ENCODE measurements at regions not wholly inside any gene's neighbourhood (a gene's known extent, or its start where the extent isn't known, plus 50 kb on each side); places are given as distances from the start of the nearest gene placed in this dataset.
A peak's percentile ranks its signal among the peaks of the same experiment; 100 is the strongest.

- no peak for DNase-seq (ENCODE audit: low read depth)
These were observed 167.0 kb upstream of the FOXG1 start for GRCh38 chr14:28599605-28600004.

GRCh38 chr14:28603606-28604005, 163.0 kb upstream of the FOXG1 start:
- Histone ChIP-seq H3K27me3 (ENCODE audit: control insufficient read depth, insufficient read depth, low read length) (no peaks in the 10 kb centered on the region), H3K36me3 (ENCODE audit: control insufficient read depth, insufficient read depth, low read length) (no peaks in the 10 kb centered on the region), H3K4me3 (ENCODE audit: low read depth, low read length) (no peak overlapping the region)
- no peak for TF ChIP-seq CTCF (IDR thresholded peaks at IDR 0.05; ENCODE audit: insufficient read depth, low read length, poor library complexity, severe bottlenecking)
- DNase-seq (ENCODE audit: low read depth), result no peak

More at GRCh38 chr14:28599605-28600004, 167.0 kb upstream of the FOXG1 start:
- no peak for TF ChIP-seq CTCF (IDR thresholded peaks at IDR 0.05; ENCODE audit: insufficient read depth, low read length, poor library complexity, severe bottlenecking)
- Histone ChIP-seq H3K27me3 (ENCODE audit: control insufficient read depth, insufficient read depth, low read length) (no peaks in the 10 kb centered on the region), H3K4me3 (ENCODE audit: low read depth, low read length) (no peak overlapping the region), H3K36me3 (ENCODE audit: control insufficient read depth, insufficient read depth, low read length) (no peaks in the 10 kb centered on the region)

GRCh38 chr14:28607661-28608060, 158.9 kb upstream of the FOXG1 start:
- H3K27me3 ChIP-seq (ENCODE audit: control insufficient read depth, insufficient read depth, low read length), result no peaks in the 10 kb centered on the region
- no peak for DNase-seq (ENCODE audit: low read depth)
- no peak overlapping the region for H3K4me3 ChIP-seq (ENCODE audit: low read depth, low read length)
- no peak for TF ChIP-seq CTCF (IDR thresholded peaks at IDR 0.05; ENCODE audit: insufficient read depth, low read length, poor library complexity, severe bottlenecking)
- no peaks in the 10 kb centered on the region for H3K36me3 ChIP-seq (ENCODE audit: control insufficient read depth, insufficient read depth, low read length)

- H3K36me3 ChIP-seq (ENCODE audit: control insufficient read depth, insufficient read depth, low read length), result no peaks in the 10 kb centered on the region
- DNase-seq (ENCODE audit: low read depth), result no peak
- H3K27me3 ChIP-seq (ENCODE audit: control insufficient read depth, insufficient read depth, low read length), result no peaks in the 10 kb centered on the region
- TF ChIP-seq CTCF (IDR thresholded peaks at IDR 0.05; ENCODE audit: insufficient read depth, low read length, poor library complexity, severe bottlenecking), result no peak
- H3K4me3 ChIP-seq (ENCODE audit: low read depth, low read length), result no peak overlapping the region
These were observed 158.1 kb upstream of the FOXG1 start for GRCh38 chr14:28608443-28608842.

GRCh38 chr14:28608851-28609828, 157.4 kb upstream of the FOXG1 start:
- Histone ChIP-seq H3K36me3 (ENCODE audit: control insufficient read depth, insufficient read depth, low read length) (no peaks in the 10 kb centered on the region), H3K4me3 (ENCODE audit: low read depth, low read length) (no peak overlapping the region), H3K27me3 (ENCODE audit: control insufficient read depth, insufficient read depth, low read length) (no peaks in the 10 kb centered on the region)
- peak; percentile 4 for DNase-seq (ENCODE audit: low read depth)
- peak; percentile 89 for TF ChIP-seq CTCF (IDR thresholded peaks at IDR 0.05; ENCODE audit: insufficient read depth, low read length, poor library complexity, severe bottlenecking)

Data from kidney epithelial cell (primary cell).